Esophagus squamous epithelium (tissue), 4 donors: ENCODE measurements at regions not wholly inside any gene's neighbourhood (a gene's known extent, or its start where the extent isn't known, plus 50 kb on each side); places are given as distances from the start of the nearest gene placed in this dataset.

ENCODE experiments used
- CTCF ChIP-seq, 6 experiments: fragments of 450-650 bp in 4 of 6; fragments of 200-600 bp in 2 of 6; sonication (generic) in 2 of 6; IDR thresholded peaks; one replicate each; pipeline ENCODE4 v1.5.1; 2016 to 2019; ENCODE audit warnings: antibody characterized with exemption in 6 of 6, mild to moderate bottlenecking in 4 of 6, moderate library complexity in 4 of 6
- POLR2A ChIP-seq, 4 donors: fragments of 450-650 bp; IDR thresholded peaks; one replicate each; pipeline ENCODE4 v1.6.1; 2017; ENCODE audit warnings: antibody characterized with exemption in 4 of 4, mild to moderate bottlenecking in 4 of 4, moderate library complexity in 3 of 4

- TF ChIP-seq POLR2A (IDR thresholded peaks at IDR 0.05), result no peak
- TF ChIP-seq CTCF (IDR thresholded peaks at IDR 0.05), result no peak
Measured at GRCh38 chr2:106292627-106293026, 98.5 kb upstream of the UXS1 start.
